B cell (primary cell): ENCODE measurements at regions not wholly inside any gene's neighbourhood (a gene's known extent, or its start where the extent isn't known, plus 50 kb on each side); places are given as distances from the start of the nearest gene placed in this dataset.

Experiments
- ATAC-seq: fragments of 200-7000 bp; cut with Tn5 transposase; one replicate; pipeline ENCODE4 v1.10.0; 2021; ENCODE audit warnings: low read depth, mild to moderate bottlenecking, moderate number of reproducible peaks, moderate library complexity
- CTCF ChIA-PET: fragments of 350-600 bp; sonication (Branson Sonifier 250); formaldehyde crosslinking; loops from one replicate; lab custom pipeline; 2021; ENCODE audit warnings: antibody characterized with exemption, inconsistent platforms; lab: Charles Lee
- POLR2A ChIA-PET: fragments of 350-600 bp; sonication (Branson Sonifier 250); formaldehyde crosslinking; loops from one replicate; lab custom pipeline; 2021; ENCODE audit warnings: antibody characterized with exemption; lab: Charles Lee
- DNase-seq: peaks from one replicate; pipeline ENCODE4 v3.0.0; 2013
- H2AFZ ChIP-seq: 2 replicates; pipeline ENCODE4 v1.6.1; 2012; ENCODE audit warnings: mild to moderate bottlenecking, low read depth, low read length; ENCODE audit not compliant: insufficient read depth, poor library complexity, severe bottlenecking
- H3K27ac ChIP-seq, 2 donors: 1 replicate in 1 of 2; 2 replicates in 1 of 2; pipeline ENCODE4 v1.5.1; 2012 to 2013; ENCODE audit warnings: low read length in 2 of 2, mild to moderate bottlenecking in 2 of 2, moderate library complexity in 1 of 2
- H3K27me3 ChIP-seq, 4 experiments: fragments of 200-600 bp in 1 of 4; sonication (generic) in 1 of 4; replicated peaks in 1 of 4; 1 replicate in 2 of 4; 2 replicates in 2 of 4; pipeline versions ENCODE4 v1.6.1 to v1.7.0; 2013 to 2016; ENCODE audit warnings: low read length in 3 of 4, mild to moderate bottlenecking in 2 of 4, mixed read lengths in 1 of 4, moderate library complexity in 1 of 4; ENCODE audit not compliant: insufficient read depth in 4 of 4, control insufficient read depth in 3 of 4; ENCODE audit errors: control extremely low read depth in 1 of 4
- H3K36me3 ChIP-seq, 2 experiments: replicated peaks in 1 of 2; 1 replicate in 1 of 2; 2 replicates in 1 of 2; pipeline versions ENCODE4 v1.6.1 to v1.7.1; 2013; ENCODE audit warnings: low read length in 1 of 2; ENCODE audit not compliant: insufficient read depth in 2 of 2, control insufficient read depth in 1 of 2; ENCODE audit errors: control extremely low read depth in 1 of 2, extremely low read depth in 1 of 2
- H3K4me1 ChIP-seq, 2 donors: fragments of 200-600 bp in 1 of 2; sonication (generic) in 1 of 2; 1 replicate in 1 of 2; 2 replicates in 1 of 2; pipeline versions ENCODE4 v1.5.1 to v1.6.1; 2013 to 2017; ENCODE audit warnings: low read length in 2 of 2; ENCODE audit not compliant: control insufficient read depth in 2 of 2, insufficient read depth in 2 of 2
- H3K4me2 ChIP-seq: replicated peaks from 2 replicates; pipeline ENCODE3; 2012; ENCODE audit warnings: mild to moderate bottlenecking, low read depth, low read length; ENCODE audit not compliant: poor library complexity, severe bottlenecking
- H3K4me3 ChIP-seq, 5 experiments: fragments of 200-600 bp in 1 of 5; sonication (generic) in 1 of 5; 1 replicate in 3 of 5; 2 replicates in 2 of 5; pipeline versions ENCODE4 v1.5.1 to v1.7.0; 2011 to 2016; ENCODE audit warnings: low read length in 4 of 5, mild to moderate bottlenecking in 4 of 5, low read depth in 2 of 5, control low read depth in 1 of 5, moderate library complexity in 1 of 5; ENCODE audit not compliant: insufficient read depth in 1 of 5; ENCODE audit errors: control extremely low read depth in 1 of 5, extremely low read depth in 1 of 5
- H3K79me2 ChIP-seq: fragments of 200-600 bp; sonication (generic); one replicate; pipeline ENCODE4 v1.6.0; 2016; ENCODE audit warnings: low read length; ENCODE audit not compliant: control insufficient read depth, insufficient read depth
- H3K9ac ChIP-seq: fragments of 200-600 bp; sonication (generic); 2 replicates; pipeline ENCODE4 v1.6.1; 2017; ENCODE audit warnings: mild to moderate bottlenecking, low read length, moderate library complexity
- H3K9me3 ChIP-seq, 3 donors: one replicate each; pipeline versions ENCODE4 v1.6.1 to v1.7.1; 2013; ENCODE audit warnings: low read length in 2 of 3; ENCODE audit not compliant: control insufficient read depth in 2 of 3, insufficient read depth in 1 of 3; ENCODE audit errors: control extremely low read depth in 1 of 3
- H4K20me1 ChIP-seq: 2 replicates; pipeline ENCODE4 v1.6.0; 2012; ENCODE audit warnings: mild to moderate bottlenecking, low read length; ENCODE audit not compliant: insufficient read depth, control insufficient read depth, poor library complexity, severe bottlenecking
- H3K27ac Mint-ChIP-seq: one replicate; pipeline ENCODE4 v1.8.0; 2021; ENCODE audit warnings: mixed read lengths
- H3K27me3 Mint-ChIP-seq: one replicate; pipeline ENCODE4 v1.8.0; 2021; ENCODE audit warnings: mixed read lengths
- H3K4me1 Mint-ChIP-seq: one replicate; pipeline ENCODE4 v1.8.0; 2021; ENCODE audit warnings: mixed read lengths
- H3K4me3 Mint-ChIP-seq: one replicate; pipeline ENCODE4 v1.8.0; 2021; ENCODE audit warnings: mixed read lengths
- H3K9me3 Mint-ChIP-seq: one replicate; pipeline ENCODE4 v1.8.0; 2022; ENCODE audit warnings: mixed read lengths; ENCODE audit not compliant: insufficient read depth
- EZH2 ChIP-seq: IDR thresholded peaks from 2 replicates; pipeline ENCODE4 v1.6.1; 2012; ENCODE audit warnings: borderline replicate concordance, low read depth, mild to moderate bottlenecking, moderate library complexity, low read length; ENCODE audit not compliant: insufficient read depth, poor library complexity, severe bottlenecking
- WGBS: methylation state at CpG from one replicate; pipeline ENCODE4 v1.1.5; 2013; ENCODE audit warnings: missing lambda C conversion rate; ENCODE audit not compliant: insufficient coverage; 5-methylcytosine and 5-hydroxymethylcytosine counted together
- intact Hi-C: fragments of 100-400 bp; cut with micrococcal nuclease; formaldehyde crosslinking; loops from one replicate; pipeline ENCODE4 v1.10.0; 2022
- TF ChIP-seq, protein P1 (sequence below): fragments of 200-600 bp; IDR thresholded peaks from one replicate; pipeline ENCODE4 v1.8.0; 2022; ENCODE audit warnings: antibody characterized with exemption, mild to moderate bottlenecking

DNA sequence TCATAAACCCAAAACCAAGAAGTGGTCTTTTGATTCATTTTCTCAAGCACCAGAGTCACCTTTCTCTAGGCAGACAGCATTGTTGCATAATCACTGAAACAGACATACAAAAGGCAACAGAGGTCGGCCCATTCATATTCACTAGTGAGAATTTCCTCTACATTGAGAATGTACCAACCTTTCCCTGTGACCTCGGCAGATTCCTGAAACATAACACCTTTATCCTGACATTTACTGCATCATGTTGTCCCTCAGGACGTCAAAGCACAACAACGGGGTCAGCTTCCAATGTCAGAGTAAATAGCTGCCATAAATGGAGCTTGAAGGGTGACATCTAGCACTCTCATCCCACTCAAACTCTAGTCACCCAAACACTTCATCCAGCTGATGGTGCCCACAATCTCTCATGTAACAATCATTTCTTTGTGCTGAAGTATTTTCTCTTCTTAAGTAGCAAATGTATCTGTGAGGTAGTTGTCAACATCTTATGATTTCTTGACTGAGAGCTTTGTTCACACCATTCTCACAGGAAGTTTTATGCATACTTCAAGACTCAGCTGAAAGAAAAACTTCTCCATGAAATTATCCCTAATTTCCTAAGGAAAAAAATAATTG is 802.6 kb upstream of the CHAC2 start:
- ChIA-PET POLR2A (no interaction called here), CTCF (no interaction called here)
- ATAC-seq, result no peak
- Mint-ChIP-seq H3K27me3 (no peaks in the 10 kb centered on the region), H3K4me3 (no peak overlapping the region), H3K4me1 (no peaks in the 10 kb centered on the region), H3K27ac (no peak overlapping the region), H3K9me3 (peaks cover 2% of the 10 kb centered on the region)
- TF ChIP-seq, protein P1, sequence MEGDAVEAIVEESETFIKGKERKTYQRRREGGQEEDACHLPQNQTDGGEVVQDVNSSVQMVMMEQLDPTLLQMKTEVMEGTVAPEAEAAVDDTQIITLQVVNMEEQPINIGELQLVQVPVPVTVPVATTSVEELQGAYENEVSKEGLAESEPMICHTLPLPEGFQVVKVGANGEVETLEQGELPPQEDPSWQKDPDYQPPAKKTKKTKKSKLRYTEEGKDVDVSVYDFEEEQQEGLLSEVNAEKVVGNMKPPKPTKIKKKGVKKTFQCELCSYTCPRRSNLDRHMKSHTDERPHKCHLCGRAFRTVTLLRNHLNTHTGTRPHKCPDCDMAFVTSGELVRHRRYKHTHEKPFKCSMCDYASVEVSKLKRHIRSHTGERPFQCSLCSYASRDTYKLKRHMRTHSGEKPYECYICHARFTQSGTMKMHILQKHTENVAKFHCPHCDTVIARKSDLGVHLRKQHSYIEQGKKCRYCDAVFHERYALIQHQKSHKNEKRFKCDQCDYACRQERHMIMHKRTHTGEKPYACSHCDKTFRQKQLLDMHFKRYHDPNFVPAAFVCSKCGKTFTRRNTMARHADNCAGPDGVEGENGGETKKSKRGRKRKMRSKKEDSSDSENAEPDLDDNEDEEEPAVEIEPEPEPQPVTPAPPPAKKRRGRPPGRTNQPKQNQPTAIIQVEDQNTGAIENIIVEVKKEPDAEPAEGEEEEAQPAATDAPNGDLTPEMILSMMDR, result no peak
- no peak for TF ChIP-seq EZH2
- Histone ChIP-seq H3K9ac (no peak overlapping the region), H3K4me1 (no peaks in the 10 kb centered on the region), H4K20me1 (no peaks in the 10 kb centered on the region), H3K9me3 (peaks cover 0 to 6% (median 1%) of the 10 kb centered on the region in 3 donors), H3K36me3 (no peaks in the 10 kb centered on the region), H3K4me3 (no peak overlapping the region), H3K79me2 (no peaks in the 10 kb centered on the region), H3K27ac (no peak overlapping the region), H2AFZ (no peak overlapping the region), H3K4me2 (no peak overlapping the region), H3K27me3 (no peaks in the 10 kb centered on the region)
- 71% methylated on average over 4 of the region's 4 CpGs for WGBS
- no peak for DNase-seq
- intact Hi-C loops, result no loop called here

DNA sequence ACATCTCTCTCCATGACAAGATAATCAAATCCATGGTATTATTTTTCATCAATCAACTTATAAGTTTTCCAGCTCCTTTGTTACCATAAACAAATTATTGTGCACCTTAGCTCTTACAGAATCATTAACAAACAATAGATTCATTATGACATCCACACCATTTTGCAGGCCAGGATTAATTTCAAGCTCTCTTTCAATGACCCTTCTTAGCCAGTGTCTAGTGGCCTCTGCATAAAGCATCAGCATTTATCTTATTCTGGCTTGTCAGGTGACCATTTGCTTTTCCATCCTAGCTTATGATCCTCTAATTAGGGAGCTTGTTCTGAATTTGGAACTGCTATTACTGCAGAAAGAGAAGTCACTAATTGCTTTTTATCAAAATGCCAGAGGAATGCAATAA is 806.2 kb upstream of the CHAC2 start:
- Mint-ChIP-seq H3K9me3 (peaks cover 2% of the 10 kb centered on the region), H3K27me3 (no peaks in the 10 kb centered on the region), H3K4me1 (no peaks in the 10 kb centered on the region), H3K27ac (no peak overlapping the region), H3K4me3 (no peak overlapping the region)
- TF ChIP-seq, protein P1, result no peak
- Histone ChIP-seq H3K27me3 (no peaks in the 10 kb centered on the region), H3K4me2 (no peak overlapping the region), H3K36me3 (no peaks in the 10 kb centered on the region), H3K9ac (no peak overlapping the region), H3K27ac (no peak overlapping the region), H4K20me1 (no peaks in the 10 kb centered on the region), H3K79me2 (no peaks in the 10 kb centered on the region), H2AFZ (no peak overlapping the region), H3K4me3 (no peak overlapping the region), H3K9me3 (peaks cover 0 to 3% (median 0%) of the 10 kb centered on the region in 3 donors), H3K4me1 (no peaks in the 10 kb centered on the region)
- no peak for ATAC-seq
- CTCF ChIA-PET, result interaction anchor here (1.2 kb wide), 1 partner anchor 10 kb away, joined by 3 read pairs; no protein-coding TSS in a partner anchor
- POLR2A ChIA-PET, result no interaction called here
- no peak for DNase-seq
- intact Hi-C loops, result no loop called here
